SK-N-SH (cell line): ENCODE measurements at regions not wholly inside any gene's neighbourhood (a gene's known extent, or its start where the extent isn't known, plus 50 kb on each side); places are given as distances from the start of the nearest gene placed in this dataset.

Experiments
- CTCF ChIA-PET: fragments of 300-600, 350-600 bp; formaldehyde crosslinking; extraction: SDS; loops from one replicate; lab custom pipeline; 2021; lab: Yijun Ruan, JAX
- POLR2A ChIA-PET: fragments of 350-600 bp; sonication (Branson Sonifier 250); formaldehyde crosslinking; extraction: SDS; loops from one replicate; lab custom pipeline; 2020; ENCODE audit warnings: antibody characterized with exemption, inconsistent platforms; lab: Yijun Ruan, JAX
- DNase-seq: peaks from one replicate; pipeline ENCODE4 v3.0.0; 2012
- H2AFZ ChIP-seq: fragments of 200-600 bp; sonication (generic); 2 replicates; pipeline ENCODE4 v1.8.1; 2016; ENCODE audit warnings: antibody characterized with exemption, mild to moderate bottlenecking, low read depth
- H3F3A ChIP-seq: fragments of 200-600 bp; sonication (generic); replicated peaks from 2 replicates; pipeline ENCODE3; 2016; ENCODE audit warnings: antibody characterized with exemption, mild to moderate bottlenecking; ENCODE audit not compliant: insufficient read depth
- H3K27ac ChIP-seq, 2 experiments: fragments of 200-500 bp in 1 of 2; fragments of 200-600 bp in 1 of 2; sonication (Bioruptor generic) in 1 of 2; sonication (generic), shearing (Covaris generic) in 1 of 2; 2 replicates each; pipeline versions ENCODE4 v1.5.1 to v1.6.1; 2014 to 2016; ENCODE audit warnings: low read depth in 2 of 2, inconsistent platforms in 1 of 2, low read length in 1 of 2, mild to moderate bottlenecking in 1 of 2, mixed read lengths in 1 of 2
- H3K27me3 ChIP-seq: fragments of 200-600 bp; sonication (generic), shearing (Covaris generic); 2 replicates; pipeline ENCODE4 v1.6.1; 2016; ENCODE audit warnings: mixed run types; ENCODE audit not compliant: insufficient read depth
- H3K36me3 ChIP-seq, 2 experiments: fragments of 200-500 bp in 1 of 2; fragments of 200-600 bp in 1 of 2; sonication (Bioruptor generic) in 1 of 2; sonication (generic) in 1 of 2; replicated peaks in 1 of 2; 2 replicates each; pipeline versions ENCODE3 to v1.5.1; 2014 to 2016; ENCODE audit warnings: low read length in 1 of 2, mild to moderate bottlenecking in 1 of 2; ENCODE audit not compliant: insufficient read depth in 2 of 2, control insufficient read depth in 1 of 2
- H3K4me1 ChIP-seq, 2 experiments: fragments of 200-500 bp in 1 of 2; fragments of 200-600 bp in 1 of 2; sonication (Bioruptor generic) in 1 of 2; sonication (generic), shearing (Covaris generic) in 1 of 2; 2 replicates each; pipeline versions ENCODE4 v1.5.1 to v1.6.1; 2014 to 2016; ENCODE audit warnings: low read depth in 1 of 2, low read length in 1 of 2, mixed run types in 1 of 2; ENCODE audit not compliant: insufficient read depth in 2 of 2, control insufficient read depth in 1 of 2
- H3K4me2 ChIP-seq: fragments of 200-600 bp; sonication (generic), shearing (Covaris generic); 2 replicates; pipeline ENCODE4 v1.6.1; 2017; ENCODE audit warnings: mixed run types
- H3K4me3 ChIP-seq, 2 experiments: fragments of 200-500 bp in 1 of 2; fragments of 200-600 bp in 1 of 2; sonication (Bioruptor generic) in 1 of 2; sonication (generic), shearing (Covaris generic) in 1 of 2; 2 replicates each; pipeline versions ENCODE4 v1.5.1 to v1.8.1; 2014 to 2016; ENCODE audit warnings: low read depth in 2 of 2, inconsistent platforms in 1 of 2, low read length in 1 of 2, mild to moderate bottlenecking in 1 of 2, mixed read lengths in 1 of 2, moderate library complexity in 1 of 2
- H3K79me2 ChIP-seq: fragments of 200-600 bp; sonication (generic); 2 replicates; pipeline ENCODE4 v1.8.1; 2017; ENCODE audit warnings: mild to moderate bottlenecking; ENCODE audit not compliant: insufficient read depth
- H3K9ac ChIP-seq: fragments of 200-600 bp; sonication (generic); 2 replicates; pipeline ENCODE4 v1.6.1; 2017; ENCODE audit warnings: mixed run types
- H3K9me2 ChIP-seq: fragments of 200-600 bp; sonication (generic); 2 replicates; pipeline ENCODE4 v1.6.1; 2017; ENCODE audit warnings: mixed run types
- H3K9me3 ChIP-seq: fragments of 200-600 bp; sonication (generic); 2 replicates; pipeline ENCODE4 v1.6.1; 2017; ENCODE audit warnings: mixed run types, mild to moderate bottlenecking, moderate library complexity
- H4K20me1 ChIP-seq: fragments of 200-600 bp; sonication (generic); 2 replicates; pipeline ENCODE4 v1.6.1; 2017; ENCODE audit warnings: mild to moderate bottlenecking, mixed run types; ENCODE audit not compliant: insufficient read depth
- EP300 ChIP-seq, 2 experiments: IDR thresholded peaks; 2 replicates each; pipeline versions ENCODE4 v1.4.0 to v1.6.1; 2012; ENCODE audit warnings: borderline replicate concordance in 1 of 2, low read depth in 1 of 2, low read length in 1 of 2
- EZH2phosphoT487 ChIP-seq: fragments of 200-600 bp; sonication (generic); IDR thresholded peaks from 2 replicates; pipeline ENCODE4 v1.6.1; 2017; ENCODE audit warnings: low read depth, mixed run types, mild to moderate bottlenecking, antibody characterized with exemption, moderate library complexity, borderline replicate concordance
- FOXJ3 ChIP-seq: sonication (generic); formaldehyde crosslinking; IDR thresholded peaks from 2 replicates; pipeline ENCODE4 v1.5.1; 2020; ENCODE audit warnings: mild to moderate bottlenecking, missing genetic modification reagents
- GABPA ChIP-seq: IDR thresholded peaks from 2 replicates; pipeline ENCODE4 v1.4.0; 2012; ENCODE audit warnings: low read depth, mild to moderate bottlenecking
- GATA2 ChIP-seq: sonication (generic); formaldehyde crosslinking; IDR thresholded peaks from 2 replicates; pipeline ENCODE4 v1.5.0; 2020; ENCODE audit warnings: mild to moderate bottlenecking, missing genetic modification reagents
- IRF3 ChIP-seq: fragments of 150-350 bp; IDR thresholded peaks from 2 replicates; pipeline ENCODE4 v1.6.1; 2016; ENCODE audit warnings: mild to moderate bottlenecking, low read depth, low read length
- MAX ChIP-seq: IDR thresholded peaks from 2 replicates; pipeline ENCODE4 v1.4.0; 2012; ENCODE audit warnings: low read depth
- MXI1 ChIP-seq: IDR thresholded peaks from 2 replicates; pipeline ENCODE4 v1.6.1; 2012; ENCODE audit warnings: mild to moderate bottlenecking, low read depth, low read length, improper control_type of control experiment
- RAD21 ChIP-seq: IDR thresholded peaks from 2 replicates; pipeline ENCODE4 v1.6.1; 2012; ENCODE audit warnings: mild to moderate bottlenecking, low read length
- RCOR1 ChIP-seq: fragments of 150-350 bp; IDR thresholded peaks from 2 replicates; pipeline ENCODE4 v1.6.1; 2017; ENCODE audit warnings: antibody characterized with exemption, low read length
- REST ChIP-seq: IDR thresholded peaks from 2 replicates; pipeline ENCODE4 v1.6.1; 2012; ENCODE audit warnings: mild to moderate bottlenecking, low read depth, low read length, moderate library complexity
- SMC3 ChIP-seq: IDR thresholded peaks from 2 replicates; pipeline ENCODE4 v1.6.1; 2012; ENCODE audit warnings: low read depth, low read length, improper control_type of control experiment
- TCF12 ChIP-seq: IDR thresholded peaks from 2 replicates; pipeline ENCODE4 v1.4.0; 2012
- TEAD4 ChIP-seq: IDR thresholded peaks from 2 replicates; pipeline ENCODE4 v1.4.0; 2012; ENCODE audit warnings: mild to moderate bottlenecking, borderline replicate concordance; ENCODE audit not compliant: insufficient read depth
- USF2 ChIP-seq: fragments of 150-350 bp; IDR thresholded peaks from 2 replicates; pipeline ENCODE4 v1.6.1; 2017; ENCODE audit warnings: antibody characterized with exemption, low read length, low read depth, borderline replicate concordance
- WGBS: methylation state at CpG from one replicate; pipeline ENCODE4 v1.1.6; 2017; ENCODE audit warnings: low lambda C conversion rate; 5-methylcytosine and 5-hydroxymethylcytosine counted together

- TF ChIP-seq REST (no peak), RAD21 (peak; percentile 92), EP300 (IDR thresholded peaks at IDR 0.05; ENCODE audit: borderline replicate concordance in 1 of 2, low read depth in 1 of 2, low read length in 1 of 2) (peak in 1 of 2 experiments; percentile 34; a peak in 3 of 4 replicates)
Observed at GRCh38 chr14:89040460-89041256, 216.2 kb downstream of the TTC8 start (continued).

GRCh38 chr14:89041257-89041582 is 216.8 kb downstream of the TTC8 start:
- Histone ChIP-seq H4K20me1 (no peaks in the 10 kb centered on the region), H3K79me2 (no peaks in the 10 kb centered on the region), H3K4me3 (peak overlapping the region; percentile 48 to 59), H3K27me3 (no peaks in the 10 kb centered on the region), H3K9me2 (0 out of 2 replicates have a peak, but pooled peaks cover 3% of the 10 kb centered on the region), H3K4me2 (peak overlapping the region; percentile 78), H3K27ac (peak overlapping the region; percentile 89 to 98), H2AFZ (peak overlapping the region; percentile 65), H3F3A (peaks cover 8% of the 10 kb centered on the region), H3K9me3 (no peaks in the 10 kb centered on the region), H3K4me1 (peaks cover 12 to 19% of the 10 kb centered on the region in 2 experiments), H3K36me3 (no peaks in the 10 kb centered on the region), H3K9ac (peak overlapping the region; percentile 55; the same call in 1 of the 2 replicates)
- peak; percentile 69 for DNase-seq
- POLR2A ChIA-PET, result interaction anchor here (1.0 to 1.5 kb wide), 5 partner anchors 56 to 913 kb away, joined by 3 to 9 read pairs (median 3); partner anchors contain the start of gene EFCAB11
- 20% methylated on average over 8 of the region's 8 CpGs for WGBS
- CTCF ChIA-PET, result interaction anchor here (0.7 to 3.7 kb wide), 35 partner anchors 11 to 895 kb away, joined by 3 to 13 read pairs (median 4); no protein-coding TSS in a partner anchor
- TF ChIP-seq RCOR1 (0 out of 2 replicates have a peak, but pooled peaks have one; percentile 19), RAD21 (peak; percentile 12; the same call in 1 of the 2 replicates), GATA2 (CRISPR knock-in tag) (peak; percentile 43; the same call in 1 of the 2 replicates), TCF12 (no peak), SMC3 (peak; percentile 8; the same call in 1 of the 2 replicates)

GRCh38 chr14:89042021-89042420 is 217.6 kb downstream of the TTC8 start:
- Histone ChIP-seq H3K9ac (no peak overlapping the region), H3K27ac (peak overlapping the region; percentile 89 to 98; a peak in 3 of 4 replicates), H3K4me2 (no peak overlapping the region), H3K4me3 (no peak overlapping the region), H3K4me1 (peaks cover 12 to 19% of the 10 kb centered on the region in 2 experiments), H2AFZ (no peak overlapping the region), H3K9me2 (0 out of 2 replicates have a peak, but pooled peaks cover 3% of the 10 kb centered on the region), H3K36me3 (no peaks in the 10 kb centered on the region), H4K20me1 (no peaks in the 10 kb centered on the region), H3K9me3 (no peaks in the 10 kb centered on the region), H3F3A (peaks cover 8% of the 10 kb centered on the region), H3K79me2 (no peaks in the 10 kb centered on the region), H3K27me3 (no peaks in the 10 kb centered on the region)
- DNase-seq, result no peak
- ChIA-PET POLR2A (no interaction called here), CTCF (interaction anchor here (0.6 to 3.7 kb wide), 10 partner anchors 10 to 1020 kb away, joined by 3 to 13 read pairs (median 6); no protein-coding TSS in a partner anchor)
- WGBS, result 95% methylated on average over 1 of the region's 1 CpG
- no peak for TF ChIP-seq IRF3
- no peak for TF ChIP-seq EZH2phosphoT487
- no peak for TF ChIP-seq TEAD4
- no peak for TF ChIP-seq GABPA
- TF ChIP-seq FOXJ3, result no peak
- no peak for TF ChIP-seq MAX
- TF ChIP-seq RAD21, result no peak
- no peak for TF ChIP-seq MXI1
- no peak for TF ChIP-seq USF2
